Heart left ventricle (tissue), 16 donors: ENCODE measurements at regions not wholly inside any gene's neighbourhood (a gene's known extent, or its start where the extent isn't known, plus 50 kb on each side); places are given as distances from the start of the nearest gene placed in this dataset.

Source experiments
- ATAC-seq, 4 donors: fragments of 200-7000 bp; cut with Tn5 transposase; one replicate each; pipeline ENCODE4 v1.9.1; 2020 to 2022; ENCODE audit warnings: moderate library complexity in 4 of 4, mild to moderate bottlenecking in 3 of 4, moderate number of reproducible peaks in 1 of 4
- DNase-seq, 5 donors: peaks; one replicate each; pipeline ENCODE4 v3.0.0-alpha.2; 2020
- H3K27ac ChIP-seq, 12 donors: fragments of 200-600 bp; sonication (generic) in 4 of 12; one replicate each; pipeline versions ENCODE4 v1.5.0 to v1.8.0; 2016 to 2022; ENCODE audit warnings: mild to moderate bottlenecking in 2 of 12
- H3K27me3 ChIP-seq, 9 donors: fragments of 200-600 bp; sonication (generic) in 2 of 9; one replicate each; pipeline versions ENCODE4 v1.5.1 to v1.8.0; 2016 to 2022; ENCODE audit warnings: mild to moderate bottlenecking in 3 of 9
- H3K36me3 ChIP-seq, 9 donors: fragments of 200-600 bp; sonication (generic) in 2 of 9; one replicate each; pipeline versions ENCODE4 v1.5.0 to v1.8.0; 2018 to 2022; ENCODE audit warnings: mild to moderate bottlenecking in 2 of 9
- H3K4me1 ChIP-seq, 12 donors: fragments of 200-600 bp; sonication (generic) in 4 of 12; one replicate each; pipeline versions ENCODE4 v1.5.0 to v1.8.0; 2016 to 2022; ENCODE audit warnings: mild to moderate bottlenecking in 3 of 12
- H3K4me3 ChIP-seq, 12 donors: fragments of 200-600 bp; sonication (generic) in 4 of 12; one replicate each; pipeline versions ENCODE4 v1.5.0 to v1.8.0; 2017 to 2022; ENCODE audit warnings: mild to moderate bottlenecking in 9 of 12, moderate library complexity in 4 of 12
- H3K9me3 ChIP-seq, 12 donors: fragments of 200-600 bp; sonication (generic) in 4 of 12; one replicate each; pipeline versions ENCODE4 v1.5.0 to v1.8.0; 2016 to 2022; ENCODE audit warnings: mild to moderate bottlenecking in 1 of 12
- POLR2A ChIP-seq, 2 donors: fragments of 450-650 bp; IDR thresholded peaks; one replicate each; pipeline ENCODE4 v1.6.1; 2017; ENCODE audit warnings: antibody characterized with exemption in 2 of 2, mild to moderate bottlenecking in 2 of 2, moderate library complexity in 2 of 2
- WGBS, 4 donors: extraction: QIAGEN DNeasy Blood & Tissue Kit in 2 of 4; methylation state at CpG; one replicate each; pipeline versions ENCODE4 v1.1.5 to v1.1.7; 2013 to 2018; 5-methylcytosine and 5-hydroxymethylcytosine counted together
- intact Hi-C, 10 donors: fragments of 100-400 bp; cut with DNase I; formaldehyde crosslinking; loops; one replicate each; pipeline versions ENCODE4 v1.11.1 to v1.14.2; 2022
- TF ChIP-seq, protein P1 (sequence below), 12 donors: fragments of 200-600 bp; sonication (generic) in 4 of 12; IDR thresholded peaks; one replicate each; pipeline versions ENCODE4 v1.5.0 to v1.8.0; 2018 to 2022; ENCODE audit warnings: antibody characterized with exemption in 12 of 12, mild to moderate bottlenecking in 5 of 12
- donor health status: ischemic (EF 13 %, LVEDD 7.1; RV severe dilation, severe dysfunction).
- donor health status: healthy with polysubstance abuse.
- donor health status: DM: no; HTN: yes; CAD: no.
- donor health status: DM: no; HTN: no; CAD: no.
- donor health status: ischemic (EF 25% LVEDD 6.9; RV normal size, moderate dysfunction).
- donor health status: ischemic (EF 25% LVEDD 5.7; RV mildly dilated, moderate dysfunction).
- donor health status: healthy.
- donor health status: DM: yes; HTN: yes; CAD: no.
- donor health status: ischemic (EF 35%, LVEDD 5.7; RV mildly dilated, moderate dysfunction).
- donor health status: nonischemic (EF 11% LVEDD 7.7; RV severe dilation, severe dysfunction).
- donor health status: DM: yes; HTN: yes; CAD: no.
- donor health status: PGD.
- donor health status: ischemic (EF 29% LVEDD 5.4; RV normal size, mild dysfunction).
- donor health status: nonischemic (EF 23%, LVEDD 6.1; RV moderate dilation, normal function).

DNA sequence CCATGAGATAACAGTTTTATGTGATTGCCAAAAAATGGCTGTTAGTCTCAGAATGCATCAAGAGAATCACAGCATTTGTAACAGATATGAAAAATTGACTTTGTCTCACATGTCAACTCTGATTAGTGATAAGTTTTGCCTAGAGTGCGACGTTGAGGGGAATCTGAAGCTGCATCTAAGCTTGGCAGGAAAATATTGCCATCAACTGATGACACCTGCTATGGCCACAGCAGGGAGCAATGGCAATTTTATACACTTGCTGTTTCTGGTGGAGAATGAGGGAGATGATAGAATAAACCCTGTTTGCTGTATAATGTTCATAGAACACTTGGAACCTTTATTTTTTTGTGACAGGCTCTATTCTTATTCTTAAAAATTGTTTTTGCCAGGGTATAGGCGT lies 205.4 kb upstream of the GNPDA2 start:
- WGBS, 4 donors, result 58 to 62% (median 59%) methylated on average over 3 of the region's 3 CpGs
- H3K36me3 ChIP-seq, result no peaks in the 10 kb centered on the region
- no peaks in the 10 kb centered on the region for H3K9me3 ChIP-seq
- ATAC-seq (no peak), DNase-seq (no peak)
- intact Hi-C loops, result loop anchor here in 5 of 10 donors (5.0 to 10.0 kb wide), 4 partner anchors 393 to 1343 kb away; no protein-coding TSS in a partner anchor
- peaks cover 0 to 17% (median 0%) of the 10 kb centered on the region in 12 donors for H3K4me1 ChIP-seq
- H3K27ac ChIP-seq, result no peak overlapping the region
- no peaks in the 10 kb centered on the region for H3K27me3 ChIP-seq
- TF ChIP-seq, protein P1, sequence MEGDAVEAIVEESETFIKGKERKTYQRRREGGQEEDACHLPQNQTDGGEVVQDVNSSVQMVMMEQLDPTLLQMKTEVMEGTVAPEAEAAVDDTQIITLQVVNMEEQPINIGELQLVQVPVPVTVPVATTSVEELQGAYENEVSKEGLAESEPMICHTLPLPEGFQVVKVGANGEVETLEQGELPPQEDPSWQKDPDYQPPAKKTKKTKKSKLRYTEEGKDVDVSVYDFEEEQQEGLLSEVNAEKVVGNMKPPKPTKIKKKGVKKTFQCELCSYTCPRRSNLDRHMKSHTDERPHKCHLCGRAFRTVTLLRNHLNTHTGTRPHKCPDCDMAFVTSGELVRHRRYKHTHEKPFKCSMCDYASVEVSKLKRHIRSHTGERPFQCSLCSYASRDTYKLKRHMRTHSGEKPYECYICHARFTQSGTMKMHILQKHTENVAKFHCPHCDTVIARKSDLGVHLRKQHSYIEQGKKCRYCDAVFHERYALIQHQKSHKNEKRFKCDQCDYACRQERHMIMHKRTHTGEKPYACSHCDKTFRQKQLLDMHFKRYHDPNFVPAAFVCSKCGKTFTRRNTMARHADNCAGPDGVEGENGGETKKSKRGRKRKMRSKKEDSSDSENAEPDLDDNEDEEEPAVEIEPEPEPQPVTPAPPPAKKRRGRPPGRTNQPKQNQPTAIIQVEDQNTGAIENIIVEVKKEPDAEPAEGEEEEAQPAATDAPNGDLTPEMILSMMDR (IDR thresholded peaks at IDR 0.05), result no peak
- TF ChIP-seq POLR2A (IDR thresholded peaks at IDR 0.05), result no peak
- no peak overlapping the region for H3K4me3 ChIP-seq

DNA sequence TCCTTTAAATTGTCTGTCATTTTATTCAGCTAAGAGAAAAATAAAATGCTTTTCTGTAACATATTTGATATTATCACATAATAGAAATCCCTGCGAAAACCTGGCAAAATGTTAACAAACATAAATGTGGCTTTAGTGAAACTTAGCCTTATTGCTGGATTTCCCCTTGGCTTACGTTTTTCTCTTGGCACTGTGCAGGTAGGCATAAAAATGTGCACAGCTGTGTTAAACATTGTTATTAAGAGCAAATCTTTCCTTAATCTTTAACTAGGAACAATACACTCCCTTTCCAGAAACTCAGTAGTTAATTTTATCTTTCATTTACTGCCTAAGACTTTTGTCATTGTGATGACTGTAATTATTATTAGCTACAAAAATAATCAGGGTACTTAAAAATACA lies 202.4 kb upstream of the GNPDA2 start:
- TF ChIP-seq, protein P1 (IDR thresholded peaks at IDR 0.05), result no peak
- no peak for TF ChIP-seq POLR2A (IDR thresholded peaks at IDR 0.05)
- no peak for ATAC-seq
- Histone ChIP-seq H3K4me3 (no peak overlapping the region), H3K36me3 (no peaks in the 10 kb centered on the region), H3K9me3 (no peaks in the 10 kb centered on the region), H3K27ac (no peak overlapping the region), H3K4me1 (peaks cover 0 to 17% (median 0%) of the 10 kb centered on the region in 12 donors), H3K27me3 (no peaks in the 10 kb centered on the region)
- no peak for DNase-seq
- intact Hi-C loops, result loop anchor here (2.0 to 10.0 kb wide), 10 partner anchors 161 to 1349 kb away; no protein-coding TSS in a partner anchor
- WGBS, 4 donors, result 51 to 57% (median 53%) methylated on average over 2 of the region's 2 CpGs

DNA sequence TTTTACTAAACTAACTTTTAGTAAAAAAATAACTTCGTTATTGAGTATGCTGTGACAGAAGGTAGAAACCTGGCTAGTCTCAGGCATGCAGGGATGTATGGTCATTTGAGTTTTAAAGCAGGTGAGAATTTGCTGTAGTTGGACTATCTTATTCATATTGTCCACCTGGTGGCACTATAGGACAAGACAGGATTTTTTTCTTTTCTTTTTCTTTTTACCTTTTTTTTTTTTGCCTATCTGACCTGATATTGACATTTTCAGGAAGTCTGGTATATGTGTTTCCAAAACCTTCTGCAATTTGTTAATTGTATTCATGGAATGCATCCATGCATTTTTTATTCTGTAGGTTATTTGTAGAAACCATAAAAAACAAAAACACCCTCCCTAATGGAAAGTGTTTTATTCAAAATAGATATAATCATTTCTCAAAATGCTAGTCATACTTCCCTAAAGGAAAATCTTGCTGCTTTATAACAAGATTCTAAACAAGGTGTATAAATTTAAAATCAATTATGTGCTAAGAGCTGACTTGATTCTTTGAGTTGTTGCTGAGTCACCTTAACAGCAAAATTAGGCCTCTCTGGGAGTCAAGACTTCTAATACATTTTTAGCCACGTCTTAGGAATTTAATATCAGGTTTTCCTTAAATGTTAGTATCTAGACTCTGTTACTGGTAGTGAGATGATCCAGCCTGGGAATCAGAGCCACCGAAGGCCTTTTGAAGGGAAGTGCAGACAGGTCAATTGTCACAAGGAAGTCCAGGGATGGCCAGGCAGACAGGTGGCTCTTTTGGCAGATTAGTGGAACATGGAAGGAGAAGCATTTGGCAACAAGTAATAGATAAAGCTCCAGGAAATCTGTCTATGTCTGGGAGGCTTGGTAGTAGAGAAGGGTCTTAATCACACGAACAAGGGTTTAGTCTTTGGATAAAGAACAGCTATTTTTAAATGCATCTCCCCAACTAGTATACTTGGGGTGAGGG lies 201.3 kb upstream of the GNPDA2 start:
- WGBS, 4 donors, result 21 to 30% (median 23%) methylated on average over 4 of the region's 4 CpGs
- intact Hi-C loops, result loop anchor here (1.0 to 10.0 kb wide), 13 partner anchors 160 to 1350 kb away; no protein-coding TSS in a partner anchor
- H3K4me1 ChIP-seq, result peaks cover 0 to 17% (median 0%) of the 10 kb centered on the region in 12 donors
- H3K36me3 ChIP-seq, result no peaks in the 10 kb centered on the region
- no peak overlapping the region for H3K4me3 ChIP-seq
- no peak for TF ChIP-seq POLR2A (IDR thresholded peaks at IDR 0.05)
- TF ChIP-seq, protein P1 (IDR thresholded peaks at IDR 0.05), result peak; percentile 26 to 64 (median 48)
- no peaks in the 10 kb centered on the region for H3K27me3 ChIP-seq
- DNase-seq (no peak), ATAC-seq (no peak)
- no peaks in the 10 kb centered on the region for H3K9me3 ChIP-seq
- H3K27ac ChIP-seq, result no peak overlapping the region

DNA sequence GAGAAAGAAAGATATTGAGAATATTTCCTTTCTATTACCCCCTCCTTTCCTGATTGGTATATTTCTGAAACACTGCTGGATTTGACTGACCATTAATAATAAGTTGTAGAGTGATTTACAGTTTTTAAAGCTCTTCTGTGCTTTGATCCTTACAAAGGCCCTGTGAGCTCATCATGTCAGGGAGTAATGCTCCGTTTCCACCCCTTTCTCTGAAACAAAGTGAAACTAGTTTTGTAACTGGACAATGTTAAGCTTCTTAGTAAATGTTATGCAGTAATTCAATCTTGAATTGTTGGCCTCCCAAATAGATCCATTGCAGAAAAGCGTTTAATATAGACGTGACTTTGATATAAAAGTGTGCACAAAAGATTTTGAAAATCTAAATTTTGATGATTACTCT lies 190.1 kb upstream of the GNPDA2 start:
- no peak for TF ChIP-seq POLR2A (IDR thresholded peaks at IDR 0.05)
- TF ChIP-seq, protein P1 (IDR thresholded peaks at IDR 0.05), result no peak
- no peaks in the 10 kb centered on the region for H3K36me3 ChIP-seq
- 51 to 60% (median 55%) methylated on average over 3 of the region's 3 CpGs for WGBS, 4 donors
- H3K27me3 ChIP-seq, result no peaks in the 10 kb centered on the region
- no peaks in the 10 kb centered on the region for H3K9me3 ChIP-seq
- intact Hi-C loops, result loop anchor here in 1 of 10 donors (5.0 kb wide), 1 partner anchor 411 kb away; no protein-coding TSS in a partner anchor
- no peak overlapping the region for H3K27ac ChIP-seq
- H3K4me1 ChIP-seq, result peaks cover 0 to 6% (median 0%) of the 10 kb centered on the region in 12 donors
- H3K4me3 ChIP-seq, result peak overlapping the region in 8 of 12 donors; percentile 10 to 45 (median 28)
- ATAC-seq (peak in 1 of 4 donors; percentile 47), DNase-seq (no peak)
